Skeletal muscle tissue (tissue), 3 donors: ENCODE measurements at regions not wholly inside any gene's neighbourhood (a gene's known extent, or its start where the extent isn't known, plus 50 kb on each side); places are given as distances from the start of the nearest gene placed in this dataset.

Source experiments
- H3K27ac ChIP-seq: one replicate; pipeline ENCODE4 v1.7.0; 2013; ENCODE audit warnings: mild to moderate bottlenecking, low read depth, low read length, inconsistent platforms
- H3K27me3 ChIP-seq, 3 donors: one replicate each; pipeline ENCODE4 v1.7.0; 2013; ENCODE audit warnings: low read length in 3 of 3; ENCODE audit not compliant: control insufficient read depth in 3 of 3, insufficient read depth in 3 of 3
- H3K36me3 ChIP-seq, 3 donors: one replicate each; pipeline ENCODE4 v1.7.0; 2013; ENCODE audit warnings: low read length in 3 of 3; ENCODE audit not compliant: control insufficient read depth in 3 of 3, insufficient read depth in 3 of 3
- H3K4me1 ChIP-seq, 3 donors: one replicate each; pipeline ENCODE4 v1.7.0; 2013; ENCODE audit warnings: low read length in 3 of 3, mild to moderate bottlenecking in 3 of 3; ENCODE audit not compliant: control insufficient read depth in 3 of 3, insufficient read depth in 3 of 3
- H3K4me3 ChIP-seq, 3 donors: one replicate each; pipeline ENCODE4 v1.7.0; 2013; ENCODE audit warnings: low read length in 3 of 3
- H3K9ac ChIP-seq, 3 donors: one replicate each; pipeline ENCODE4 v1.7.0; 2013; ENCODE audit warnings: low read length in 3 of 3, mild to moderate bottlenecking in 3 of 3, moderate library complexity in 2 of 3, low read depth in 1 of 3
- H3K9me3 ChIP-seq, 3 donors: one replicate each; pipeline ENCODE4 v1.7.0; 2013; ENCODE audit warnings: low read length in 3 of 3; ENCODE audit not compliant: control insufficient read depth in 3 of 3
- donor health status: Osteomylitis.

GRCh38 chr4:101600287-101600686 lies 190.2 kb upstream of the BANK1 start:
- Histone ChIP-seq H3K4me3 (no peak overlapping the region), H3K9me3 (no peaks in the 10 kb centered on the region), H3K27ac (no peak overlapping the region), H3K27me3 (no peaks in the 10 kb centered on the region), H3K9ac (no peak overlapping the region), H3K36me3 (no peaks in the 10 kb centered on the region), H3K4me1 (no peaks in the 10 kb centered on the region)

GRCh38 chr4:101599620-101600019 lies 190.9 kb upstream of the BANK1 start:
- no peak overlapping the region for H3K4me3 ChIP-seq
- no peaks in the 10 kb centered on the region for H3K9me3 ChIP-seq
- no peaks in the 10 kb centered on the region for H3K36me3 ChIP-seq
- H3K27me3 ChIP-seq: no peaks in the 10 kb centered on the region
- H3K4me1 ChIP-seq: no peaks in the 10 kb centered on the region
- no peak overlapping the region for H3K9ac ChIP-seq
- no peak overlapping the region for H3K27ac ChIP-seq

GRCh38 chr4:101596781-101597552 lies 193.6 kb upstream of the BANK1 start:
- H3K27ac ChIP-seq: no peak overlapping the region
- H3K4me1 ChIP-seq: no peaks in the 10 kb centered on the region
- H3K9ac ChIP-seq: no peak overlapping the region
- H3K4me3 ChIP-seq: no peak overlapping the region
- H3K27me3 ChIP-seq: no peaks in the 10 kb centered on the region
- no peaks in the 10 kb centered on the region for H3K36me3 ChIP-seq
- H3K9me3 ChIP-seq: no peaks in the 10 kb centered on the region

GRCh38 chr4:101594588-101594987 lies 195.9 kb upstream of the BANK1 start:
- Histone ChIP-seq H3K9ac (no peak overlapping the region), H3K27me3 (no peaks in the 10 kb centered on the region), H3K4me1 (no peaks in the 10 kb centered on the region), H3K4me3 (no peak overlapping the region), H3K9me3 (no peaks in the 10 kb centered on the region), H3K27ac (no peak overlapping the region), H3K36me3 (no peaks in the 10 kb centered on the region)

- H3K36me3 ChIP-seq: no peaks in the 10 kb centered on the region
These were observed 196.9 kb upstream of the BANK1 start for GRCh38 chr4:101593666-101594065.

GRCh38 chr4:101584306-101584705 lies 206.2 kb upstream of the BANK1 start:
- Histone ChIP-seq H3K27me3 (no peaks in the 10 kb centered on the region), H3K4me1 (no peaks in the 10 kb centered on the region), H3K9ac (no peak overlapping the region), H3K4me3 (no peak overlapping the region), H3K36me3 (no peaks in the 10 kb centered on the region), H3K9me3 (peaks cover 0 to 5% (median 0%) of the 10 kb centered on the region in 3 donors), H3K27ac (no peak overlapping the region)

More at GRCh38 chr4:101593666-101594065, 196.9 kb upstream of the BANK1 start:
- H3K27me3 ChIP-seq: no peaks in the 10 kb centered on the region
- H3K27ac ChIP-seq: no peak overlapping the region
- H3K4me1 ChIP-seq: no peaks in the 10 kb centered on the region
- H3K9me3 ChIP-seq: no peaks in the 10 kb centered on the region
- H3K9ac ChIP-seq: no peak overlapping the region
- H3K4me3 ChIP-seq: no peak overlapping the region

GRCh38 chr4:101563126-101563525 lies 215.8 kb upstream of the PPP3CA start:
- Histone ChIP-seq H3K4me3 (no peak overlapping the region), H3K27me3 (no peaks in the 10 kb centered on the region), H3K9ac (no peak overlapping the region), H3K9me3 (peaks cover 0 to 2% (median 0%) of the 10 kb centered on the region in 3 donors), H3K36me3 (no peaks in the 10 kb centered on the region), H3K4me1 (no peaks in the 10 kb centered on the region), H3K27ac (no peak overlapping the region)

GRCh38 chr4:101556842-101557241 lies 209.5 kb upstream of the PPP3CA start:
- no peak overlapping the region for H3K27ac ChIP-seq
- no peaks in the 10 kb centered on the region for H3K27me3 ChIP-seq
- H3K9ac ChIP-seq: no peak overlapping the region
- H3K4me3 ChIP-seq: no peak overlapping the region
- no peaks in the 10 kb centered on the region for H3K4me1 ChIP-seq
- H3K36me3 ChIP-seq: no peaks in the 10 kb centered on the region
- no peaks in the 10 kb centered on the region for H3K9me3 ChIP-seq

- Histone ChIP-seq H3K27ac (no peak overlapping the region), H3K27me3 (no peaks in the 10 kb centered on the region), H3K9me3 (no peaks in the 10 kb centered on the region), H3K9ac (no peak overlapping the region), H3K36me3 (no peaks in the 10 kb centered on the region), H3K4me3 (no peak overlapping the region), H3K4me1 (no peaks in the 10 kb centered on the region)
These were observed 208.1 kb upstream of the PPP3CA start for GRCh38 chr4:101555341-101555880.

GRCh38 chr4:101540336-101540735 lies 193.0 kb upstream of the PPP3CA start:
- Histone ChIP-seq H3K9me3 (no peaks in the 10 kb centered on the region), H3K4me1 (no peaks in the 10 kb centered on the region), H3K4me3 (no peak overlapping the region), H3K9ac (no peak overlapping the region), H3K27ac (no peak overlapping the region), H3K27me3 (no peaks in the 10 kb centered on the region), H3K36me3 (no peaks in the 10 kb centered on the region)
